ENCODE measurements at regions not wholly inside any gene's neighbourhood (a gene's known extent, or its start where the extent isn't known, plus 50 kb on each side); places are given as distances from the start of the nearest gene placed in this dataset.
"Not testable (repeated sequence)": the region's sequence is repeated elsewhere in the genome, so short reads cannot be mapped to it uniquely, and the experiment has no call there.

DNA sequence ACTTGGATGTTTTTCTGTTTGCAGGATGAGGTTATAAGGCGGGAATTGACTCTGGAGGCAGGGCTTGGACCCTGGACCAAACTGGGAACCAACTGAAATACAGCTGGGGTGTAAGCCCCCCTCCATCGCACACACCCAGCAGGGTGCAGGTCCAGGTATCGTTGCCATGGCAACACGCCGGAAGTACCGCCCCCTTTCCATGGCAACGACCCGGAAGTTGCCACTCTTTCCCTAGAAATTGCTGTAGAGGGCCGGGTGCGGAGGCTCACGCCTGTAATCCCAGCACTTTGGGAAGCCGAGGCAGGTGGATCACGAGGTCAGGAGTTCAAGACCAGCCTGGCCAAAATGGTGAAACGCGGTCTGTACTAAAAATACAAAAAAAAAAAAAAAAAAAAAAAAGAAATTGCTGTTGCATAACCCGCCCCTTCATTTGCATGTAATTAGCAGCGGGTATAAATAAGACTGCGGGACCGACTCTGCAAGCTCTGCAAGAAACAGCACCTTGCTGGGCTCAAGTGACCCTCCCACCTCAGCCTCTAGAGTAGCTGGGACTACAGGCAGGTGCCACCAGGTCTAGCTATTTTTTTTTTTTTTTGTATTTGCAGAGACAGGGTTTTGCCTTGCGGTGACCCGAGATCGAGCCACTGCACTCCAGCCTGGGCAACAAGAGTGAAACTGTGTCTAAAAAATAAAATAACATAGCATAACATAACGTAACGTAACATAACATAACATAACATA, 139.6 kb downstream of the CRLF2 start:
- no peak overlapping the region for H3K4me3 ChIP-seq (ENCODE audit: low read depth, low read length)
- WGBS (ENCODE audit: insufficient coverage): 94% methylated on average over 12 of the region's 24 CpGs
- H3K36me3 ChIP-seq (ENCODE audit: control insufficient read depth, insufficient read depth, low read length): no peaks in the 10 kb centered on the region
- H3K27me3 ChIP-seq (ENCODE audit: control insufficient read depth, insufficient read depth, low read length): peaks cover 4% of the 10 kb centered on the region
- H3K4me1 ChIP-seq (ENCODE audit: control insufficient read depth, insufficient read depth, low read length): peaks cover 9% of the 10 kb centered on the region
- no peak overlapping the region for H3K27ac ChIP-seq (ENCODE audit: low read depth, low read length)
- DNase-seq (ENCODE audit: low read depth in 4 of 6, low spot score in 6 of 6): peak in 1 of 6 donors; percentile 6
- no peaks in the 10 kb centered on the region for H3K9me3 ChIP-seq (ENCODE audit: control insufficient read depth, insufficient read depth, low read length)

DNA sequence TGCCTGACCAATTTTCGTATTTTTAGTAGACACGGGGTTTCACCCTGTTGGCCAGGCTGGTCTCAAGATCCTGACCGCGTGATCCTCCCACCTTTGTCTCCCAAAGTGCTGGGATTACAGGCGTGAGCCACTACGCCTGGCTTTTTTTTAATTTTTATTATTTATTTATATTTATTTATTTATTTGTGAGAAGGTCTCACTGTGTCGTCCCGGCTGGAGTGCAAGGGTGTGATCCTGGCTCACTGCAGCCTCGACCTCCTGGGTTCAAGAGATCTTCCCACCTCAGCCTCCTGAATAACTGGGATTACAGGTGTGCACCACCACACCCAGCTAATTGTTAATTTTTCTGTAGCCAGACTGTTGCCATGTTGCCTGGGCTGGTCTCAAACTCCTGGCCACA, 141.1 kb downstream of the CRLF2 start:
- Histone ChIP-seq H3K4me1 (ENCODE audit: control insufficient read depth, insufficient read depth, low read length) (no peaks in the 10 kb centered on the region), H3K4me3 (ENCODE audit: low read depth, low read length) (no peak overlapping the region), H3K36me3 (ENCODE audit: control insufficient read depth, insufficient read depth, low read length) (no peaks in the 10 kb centered on the region), H3K9me3 (ENCODE audit: control insufficient read depth, insufficient read depth, low read length) (no peaks in the 10 kb centered on the region), H3K27me3 (ENCODE audit: control insufficient read depth, insufficient read depth, low read length) (no peaks in the 10 kb centered on the region), H3K27ac (ENCODE audit: low read depth, low read length) (no peak overlapping the region)
- DNase-seq (ENCODE audit: low read depth in 4 of 6, low spot score in 6 of 6): no peak
- WGBS (ENCODE audit: insufficient coverage): 82% methylated on average over 3 of the region's 9 CpGs

DNA sequence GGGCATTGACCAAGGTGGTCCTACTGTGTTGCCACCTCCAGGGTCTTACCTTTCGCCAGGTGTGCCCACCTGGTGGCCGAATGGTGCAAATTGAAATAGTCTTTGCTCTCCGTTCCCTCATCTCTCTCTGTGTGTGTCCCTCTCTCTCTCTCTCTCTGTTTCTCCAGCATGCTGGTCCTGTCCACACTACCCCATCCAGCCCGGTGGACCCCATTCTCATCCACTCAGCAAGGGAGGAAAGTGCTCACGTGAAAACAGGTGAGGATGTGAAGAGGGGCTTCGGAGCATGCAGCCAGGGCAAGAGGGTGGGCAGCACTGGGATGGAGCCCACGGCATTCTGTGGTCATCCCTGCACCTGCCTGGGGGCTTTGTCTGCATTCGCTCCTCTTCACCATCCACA, 150.1 kb downstream of the CRLF2 start:
- Histone ChIP-seq H3K27me3 (ENCODE audit: control insufficient read depth, insufficient read depth, low read length) (no peaks in the 10 kb centered on the region), H3K9me3 (ENCODE audit: control insufficient read depth, insufficient read depth, low read length) (no peaks in the 10 kb centered on the region), H3K27ac (ENCODE audit: low read depth, low read length) (no peak overlapping the region), H3K4me3 (ENCODE audit: low read depth, low read length) (no peak overlapping the region), H3K4me1 (ENCODE audit: control insufficient read depth, insufficient read depth, low read length) (no peaks in the 10 kb centered on the region), H3K36me3 (ENCODE audit: control insufficient read depth, insufficient read depth, low read length) (no peaks in the 10 kb centered on the region)
- DNase-seq (ENCODE audit: low read depth in 4 of 6, low spot score in 6 of 6): no peak
- WGBS (ENCODE audit: insufficient coverage): 97% methylated on average over 5 of the region's 8 CpGs

DNA sequence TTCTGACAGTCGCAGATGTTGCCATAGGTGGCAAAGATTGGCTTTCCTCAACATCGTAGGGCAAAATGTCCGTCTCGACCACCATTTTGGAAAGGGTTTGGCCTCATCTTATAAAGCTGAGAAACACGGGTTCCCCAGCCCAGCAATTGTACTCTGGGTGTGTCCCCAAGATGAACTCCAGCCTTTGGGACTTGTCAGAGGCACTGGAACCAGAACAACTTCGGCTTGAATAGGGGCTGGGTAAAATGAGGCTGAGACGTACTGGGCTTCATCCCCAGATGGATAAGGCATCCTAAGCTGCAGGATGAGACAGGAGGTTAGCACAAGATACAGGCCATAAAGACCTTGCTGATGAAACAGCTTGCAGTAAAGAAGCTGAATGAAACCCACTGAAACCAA, 151.9 kb downstream of the CRLF2 start:
- Histone ChIP-seq H3K27me3 (ENCODE audit: control insufficient read depth, insufficient read depth, low read length) (no peaks in the 10 kb centered on the region), H3K36me3 (ENCODE audit: control insufficient read depth, insufficient read depth, low read length) (no peaks in the 10 kb centered on the region), H3K9me3 (ENCODE audit: control insufficient read depth, insufficient read depth, low read length) (no peaks in the 10 kb centered on the region), H3K4me3 (ENCODE audit: low read depth, low read length) (no peak overlapping the region), H3K27ac (ENCODE audit: low read depth, low read length) (no peak overlapping the region), H3K4me1 (ENCODE audit: control insufficient read depth, insufficient read depth, low read length) (no peaks in the 10 kb centered on the region)
- DNase-seq (ENCODE audit: low read depth in 4 of 6, low spot score in 6 of 6): no peak
- WGBS (ENCODE audit: insufficient coverage): 86% methylated on average over 7 of the region's 7 CpGs

DNA sequence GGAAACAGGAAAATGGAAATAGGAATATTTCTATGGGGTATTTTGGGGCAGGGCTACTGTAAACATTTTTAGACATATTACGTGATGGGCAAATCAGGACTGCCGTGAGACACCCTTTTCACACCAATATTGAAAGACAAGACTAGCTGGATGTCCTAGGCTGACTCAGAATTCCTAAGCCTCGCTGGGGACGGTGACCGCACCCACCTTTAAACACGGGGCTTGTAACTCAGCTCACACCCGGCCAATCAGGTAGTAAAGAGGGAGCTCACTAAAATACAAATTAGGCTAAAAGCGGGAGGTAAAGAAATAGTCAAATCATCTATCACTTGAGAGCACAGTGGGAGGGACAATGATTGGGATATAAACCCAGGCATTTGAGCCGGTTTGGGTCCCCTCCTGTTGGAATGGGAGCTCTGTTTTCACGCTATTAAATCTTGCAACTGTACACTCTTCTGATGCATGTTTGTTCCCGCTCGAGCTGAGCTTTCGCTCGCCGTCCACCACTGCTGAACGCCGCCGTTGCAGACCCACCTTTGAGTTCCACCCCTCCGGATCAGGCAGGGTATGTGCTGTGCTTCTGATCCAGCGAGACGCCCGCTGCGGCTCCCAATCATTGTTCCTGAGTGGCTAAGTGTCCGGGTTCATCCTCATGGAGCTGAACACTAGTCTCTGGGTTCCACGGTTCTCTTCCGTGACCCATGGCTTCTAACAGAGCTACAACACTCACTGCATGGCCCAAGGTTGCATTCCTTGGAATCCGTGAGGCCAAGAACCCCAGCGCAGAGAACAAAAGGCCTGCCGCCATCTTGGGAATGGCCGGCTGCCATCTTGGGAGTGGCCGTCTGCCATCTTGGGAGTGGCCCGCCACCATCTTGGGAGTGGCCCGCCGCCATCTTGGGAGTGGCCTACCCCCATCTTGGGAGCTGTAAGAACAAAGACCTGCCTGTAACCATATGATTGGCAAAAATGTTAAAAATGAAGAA, 152.6 kb downstream of the CRLF2 start:
- no peak overlapping the region for H3K4me3 ChIP-seq (ENCODE audit: low read depth, low read length)
- H3K36me3 ChIP-seq (ENCODE audit: control insufficient read depth, insufficient read depth, low read length): no peaks in the 10 kb centered on the region
- H3K9me3 ChIP-seq (ENCODE audit: control insufficient read depth, insufficient read depth, low read length): no peaks in the 10 kb centered on the region
- WGBS (ENCODE audit: insufficient coverage): 87% methylated on average over 26 of the region's 34 CpGs
- no peak for DNase-seq (ENCODE audit: low read depth in 4 of 6, low spot score in 6 of 6)
- no peaks in the 10 kb centered on the region for H3K27me3 ChIP-seq (ENCODE audit: control insufficient read depth, insufficient read depth, low read length)
- H3K27ac ChIP-seq (ENCODE audit: low read depth, low read length): no peak overlapping the region
- H3K4me1 ChIP-seq (ENCODE audit: control insufficient read depth, insufficient read depth, low read length): no peaks in the 10 kb centered on the region

DNA sequence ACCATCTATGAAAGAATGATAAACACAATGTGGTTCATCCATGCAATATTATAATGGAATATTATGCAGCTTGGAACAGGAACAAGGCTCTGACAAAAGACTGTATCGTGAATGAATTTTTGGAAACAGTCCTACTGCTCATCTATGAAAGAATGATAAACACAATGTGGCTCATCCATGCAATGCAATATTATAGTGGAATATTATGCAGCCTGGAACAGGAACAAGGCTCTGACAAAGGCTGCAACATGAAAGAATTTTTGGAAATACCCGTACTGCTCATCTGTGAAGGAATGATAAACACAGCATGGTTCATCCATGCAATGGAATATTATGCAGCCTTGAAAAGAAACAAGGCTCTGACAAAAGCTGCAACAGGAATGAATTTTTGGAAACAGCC, 158.8 kb downstream of the CRLF2 start:
- H3K9me3 ChIP-seq (ENCODE audit: control insufficient read depth, insufficient read depth, low read length); DNase-seq (ENCODE audit: low read depth in 4 of 6, low spot score in 6 of 6); H3K4me3 ChIP-seq (ENCODE audit: low read depth, low read length); H3K27ac ChIP-seq (ENCODE audit: low read depth, low read length); H3K4me1 ChIP-seq (ENCODE audit: control insufficient read depth, insufficient read depth, low read length); H3K36me3 ChIP-seq (ENCODE audit: control insufficient read depth, insufficient read depth, low read length); H3K27me3 ChIP-seq (ENCODE audit: control insufficient read depth, insufficient read depth, low read length): not testable (repeated sequence)
- 100% methylated on average over 1 of the region's 2 CpGs for WGBS (ENCODE audit: insufficient coverage)

DNA sequence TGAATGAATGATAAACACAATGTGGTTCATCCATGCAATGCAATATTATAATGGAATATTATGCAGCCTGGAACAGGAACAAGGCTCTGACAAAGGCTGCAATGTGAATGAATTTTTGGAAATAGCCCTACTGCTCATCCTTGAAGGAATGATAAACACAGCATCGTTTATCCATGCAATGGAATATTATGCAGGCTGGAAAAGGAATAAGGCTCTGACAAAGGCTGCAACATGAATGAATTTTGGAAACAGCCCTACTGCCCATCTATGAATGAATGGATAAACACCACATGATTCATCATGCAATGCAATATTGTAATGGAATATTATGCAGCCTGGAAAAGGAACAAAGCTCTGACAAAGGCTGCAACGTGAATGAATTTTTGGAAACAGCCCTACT, 159.4 kb downstream of the CRLF2 start:
- H3K27me3 ChIP-seq (ENCODE audit: control insufficient read depth, insufficient read depth, low read length): no peaks in the 10 kb centered on the region
- H3K4me1 ChIP-seq (ENCODE audit: control insufficient read depth, insufficient read depth, low read length): no peaks in the 10 kb centered on the region
- H3K36me3 ChIP-seq (ENCODE audit: control insufficient read depth, insufficient read depth, low read length): no peaks in the 10 kb centered on the region
- WGBS (ENCODE audit: insufficient coverage): no CpG with 5 or more reads among the region's 2 CpGs
- no peak for DNase-seq (ENCODE audit: low read depth in 4 of 6, low spot score in 6 of 6)
- H3K27ac ChIP-seq (ENCODE audit: low read depth, low read length): no peak overlapping the region
- H3K4me3 ChIP-seq (ENCODE audit: low read depth, low read length): no peak overlapping the region
- peaks cover 7% of the 10 kb centered on the region for H3K9me3 ChIP-seq (ENCODE audit: control insufficient read depth, insufficient read depth, low read length)

DNA sequence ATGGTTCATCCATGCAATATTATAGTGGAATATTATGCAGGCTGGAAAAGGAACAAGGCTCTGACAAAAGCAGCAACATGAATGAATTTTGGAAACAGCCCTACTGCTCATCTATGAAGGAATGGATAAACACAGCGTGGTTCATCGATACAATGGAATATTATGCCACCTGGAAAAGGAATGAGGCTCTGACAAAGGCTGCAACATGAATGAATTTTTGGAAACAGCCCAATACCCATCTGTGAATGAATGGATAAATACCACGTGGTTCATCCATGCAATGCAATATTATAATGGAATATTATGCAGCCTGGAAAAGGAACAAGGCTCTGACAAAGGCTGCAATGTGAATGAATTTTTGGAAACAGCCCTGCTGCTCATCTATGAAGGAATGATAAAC, 160.4 kb downstream of the CRLF2 start:
- H3K27ac ChIP-seq (ENCODE audit: low read depth, low read length): no peak overlapping the region

DNA sequence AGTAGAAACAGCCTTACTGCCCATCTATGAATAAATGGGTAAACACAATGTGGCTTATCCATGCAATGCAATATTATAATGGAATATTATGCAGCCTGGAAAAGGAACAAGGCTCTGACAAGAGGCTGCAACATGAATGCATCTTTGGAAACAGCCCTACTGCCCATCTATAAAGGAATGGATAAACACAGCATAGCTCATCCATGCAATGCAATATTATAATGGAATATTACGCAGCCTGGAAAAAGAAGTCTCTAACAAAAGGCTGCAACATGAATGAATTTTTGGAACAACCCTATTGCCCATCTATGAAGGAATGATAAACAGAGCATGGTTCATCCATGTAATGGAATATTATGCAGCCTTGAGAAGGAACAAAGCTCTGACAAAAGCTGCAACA, 161.0 kb downstream of the CRLF2 start:
- H3K27me3 ChIP-seq (ENCODE audit: control insufficient read depth, insufficient read depth, low read length): no peaks in the 10 kb centered on the region
- H3K4me3 ChIP-seq (ENCODE audit: low read depth, low read length): no peak overlapping the region
- no peaks in the 10 kb centered on the region for H3K36me3 ChIP-seq (ENCODE audit: control insufficient read depth, insufficient read depth, low read length)
- WGBS (ENCODE audit: insufficient coverage): no CpG with 5 or more reads among the region's 1 CpG
- H3K9me3 ChIP-seq (ENCODE audit: control insufficient read depth, insufficient read depth, low read length): peaks cover 7% of the 10 kb centered on the region
- H3K4me1 ChIP-seq (ENCODE audit: control insufficient read depth, insufficient read depth, low read length): no peaks in the 10 kb centered on the region
- no peak overlapping the region for H3K27ac ChIP-seq (ENCODE audit: low read depth, low read length)
- DNase-seq (ENCODE audit: low read depth in 4 of 6, low spot score in 6 of 6): no peak

More for the DNA sequence above, 160.4 kb downstream of the CRLF2 start:
- 83% methylated on average over 2 of the region's 3 CpGs for WGBS (ENCODE audit: insufficient coverage)
- H3K4me3 ChIP-seq (ENCODE audit: low read depth, low read length): no peak overlapping the region
- peaks cover 7% of the 10 kb centered on the region for H3K9me3 ChIP-seq (ENCODE audit: control insufficient read depth, insufficient read depth, low read length)
- no peaks in the 10 kb centered on the region for H3K27me3 ChIP-seq (ENCODE audit: control insufficient read depth, insufficient read depth, low read length)
- DNase-seq (ENCODE audit: low read depth in 4 of 6, low spot score in 6 of 6): no peak
- no peaks in the 10 kb centered on the region for H3K36me3 ChIP-seq (ENCODE audit: control insufficient read depth, insufficient read depth, low read length)
- H3K4me1 ChIP-seq (ENCODE audit: control insufficient read depth, insufficient read depth, low read length): no peaks in the 10 kb centered on the region
